Loucy (cell line): ENCODE measurements at regions not wholly inside any gene's neighbourhood (a gene's known extent, or its start where the extent isn't known, plus 50 kb on each side); places are given as distances from the start of the nearest gene placed in this dataset.

Experiments
- H2AFZ ChIP-seq: fragments of 200-600 bp; sonication (generic); 2 replicates; pipeline ENCODE4 v1.6.0; 2016; ENCODE audit warnings: antibody characterized with exemption, mild to moderate bottlenecking, low read length, moderate library complexity
- H3F3A ChIP-seq: fragments of 200-600 bp; 2 replicates; pipeline ENCODE4 v1.6.0; 2016; ENCODE audit warnings: antibody characterized with exemption, low read depth, mild to moderate bottlenecking
- H3K27me3 ChIP-seq: fragments of 200-600 bp; sonication (generic); 2 replicates; pipeline ENCODE4 v1.6.1; 2014; ENCODE audit warnings: low read length, mild to moderate bottlenecking; ENCODE audit not compliant: insufficient read depth, poor library complexity, severe bottlenecking
- H3K36me3 ChIP-seq: fragments of 200-600 bp; sonication (generic); 2 replicates; pipeline ENCODE4 v1.6.1; 2016; ENCODE audit warnings: low read length; ENCODE audit not compliant: insufficient read depth
- H3K4me1 ChIP-seq: fragments of 200-600 bp; sonication (generic); 2 replicates; pipeline ENCODE4 v1.5.1; 2014; ENCODE audit warnings: low read length, mild to moderate bottlenecking; ENCODE audit not compliant: insufficient read depth, poor library complexity, severe bottlenecking
- H3K4me2 ChIP-seq: fragments of 200-600 bp; sonication (generic); 2 replicates; pipeline ENCODE4 v1.6.0; 2014; ENCODE audit warnings: antibody characterized with exemption, low read length, low read depth, mild to moderate bottlenecking; ENCODE audit not compliant: poor library complexity, severe bottlenecking
- H3K4me3 ChIP-seq: fragments of 200-600 bp; sonication (generic); 2 replicates; pipeline ENCODE4 v1.5.1; 2014; ENCODE audit warnings: low read length, mild to moderate bottlenecking, mixed read lengths; ENCODE audit not compliant: poor library complexity, severe bottlenecking
- H3K79me2 ChIP-seq: fragments of 200-600 bp; sonication (generic); 2 replicates; pipeline ENCODE4 v1.6.1; 2014; ENCODE audit warnings: low read length; ENCODE audit not compliant: insufficient read depth
- H3K9ac ChIP-seq: fragments of 200-600 bp; sonication (generic); 2 replicates; pipeline ENCODE4 v1.6.0; 2014; ENCODE audit warnings: mild to moderate bottlenecking, low read depth, low read length, moderate library complexity; ENCODE audit not compliant: poor library complexity, severe bottlenecking
- H3K9me2 ChIP-seq: fragments of 200-600 bp; sonication (generic); replicated peaks from 2 replicates; pipeline ENCODE4 v1.6.1; 2016; ENCODE audit warnings: low read depth, low read length, mixed read lengths
- H3K9me3 ChIP-seq: fragments of 200-600 bp; sonication (generic); 2 replicates; pipeline ENCODE4 v1.6.1; 2014; ENCODE audit warnings: mild to moderate bottlenecking, antibody characterized with exemption, low read length, low read depth; ENCODE audit not compliant: insufficient read depth
- H4K20me1 ChIP-seq: fragments of 200-600 bp; sonication (generic); 2 replicates; pipeline ENCODE4 v1.6.0; 2014; ENCODE audit warnings: antibody characterized with exemption, low read length, mild to moderate bottlenecking; ENCODE audit not compliant: insufficient read depth, poor library complexity, severe bottlenecking
- CTCF ChIP-seq: fragments of 200-600 bp; sonication (generic); conservative IDR thresholded peaks from 2 replicates; pipeline ENCODE4 v1.5.1; 2014; ENCODE audit warnings: mild to moderate bottlenecking, antibody characterized with exemption, low read length
- EZH2phosphoT487 ChIP-seq: fragments of 200-600 bp; IDR thresholded peaks from 2 replicates; pipeline ENCODE4 v1.6.1; 2018; ENCODE audit warnings: antibody characterized with exemption, mild to moderate bottlenecking, moderate library complexity, borderline replicate concordance

- TF ChIP-seq CTCF, result no peak
- TF ChIP-seq EZH2phosphoT487, result no peak
- no peaks in the 10 kb centered on the region for H4K20me1 ChIP-seq
- no peak overlapping the region for H3K9ac ChIP-seq
- no peaks in the 10 kb centered on the region for H3F3A ChIP-seq
- no peaks in the 10 kb centered on the region for H3K36me3 ChIP-seq
- no peaks in the 10 kb centered on the region for H3K9me2 ChIP-seq
- H3K4me3 ChIP-seq, result no peak overlapping the region
- no peaks in the 10 kb centered on the region for H3K79me2 ChIP-seq
- H3K9me3 ChIP-seq, result no peaks in the 10 kb centered on the region
- H3K4me1 ChIP-seq, result no peaks in the 10 kb centered on the region
- no peak overlapping the region for H3K4me2 ChIP-seq
- no peak overlapping the region for H2AFZ ChIP-seq
- H3K27me3 ChIP-seq, result no peaks in the 10 kb centered on the region
Measured at GRCh38 chr12:83763425-83763824, 1076.7 kb downstream of the TMTC2 start.

- H3K79me2 ChIP-seq, result no peaks in the 10 kb centered on the region
- H2AFZ ChIP-seq, result no peak overlapping the region
- no peak overlapping the region for H3K4me2 ChIP-seq
- H3K9ac ChIP-seq, result no peak overlapping the region
- H3K4me1 ChIP-seq, result no peaks in the 10 kb centered on the region
- no peaks in the 10 kb centered on the region for H3K9me3 ChIP-seq
- no peaks in the 10 kb centered on the region for H3K9me2 ChIP-seq
- no peaks in the 10 kb centered on the region for H3K27me3 ChIP-seq
- H3K36me3 ChIP-seq, result no peaks in the 10 kb centered on the region
- H4K20me1 ChIP-seq, result no peaks in the 10 kb centered on the region
- H3K4me3 ChIP-seq, result no peak overlapping the region
- TF ChIP-seq EZH2phosphoT487, result no peak
- TF ChIP-seq CTCF, result no peak
- H3F3A ChIP-seq, result no peaks in the 10 kb centered on the region
Measured at GRCh38 chr12:83759906-83760305, 1073.2 kb downstream of the TMTC2 start.

GRCh38 chr12:83758888-83759631, 1072.4 kb downstream of the TMTC2 start:
- Histone ChIP-seq H3K79me2 (no peaks in the 10 kb centered on the region), H3K9ac (no peak overlapping the region), H3K9me2 (no peaks in the 10 kb centered on the region), H3K36me3 (no peaks in the 10 kb centered on the region), H3K27me3 (no peaks in the 10 kb centered on the region), H3K4me1 (no peaks in the 10 kb centered on the region), H3K9me3 (no peaks in the 10 kb centered on the region), H2AFZ (no peak overlapping the region), H3K4me3 (no peak overlapping the region), H4K20me1 (no peaks in the 10 kb centered on the region), H3F3A (no peaks in the 10 kb centered on the region), H3K4me2 (no peak overlapping the region)
- TF ChIP-seq EZH2phosphoT487, result no peak
- TF ChIP-seq CTCF, result no peak
